ENCODE measurements at regions not wholly inside any gene's neighbourhood (a gene's known extent, or its start where the extent isn't known, plus 50 kb on each side); places are given as distances from the start of the nearest gene placed in this dataset.

DNA sequence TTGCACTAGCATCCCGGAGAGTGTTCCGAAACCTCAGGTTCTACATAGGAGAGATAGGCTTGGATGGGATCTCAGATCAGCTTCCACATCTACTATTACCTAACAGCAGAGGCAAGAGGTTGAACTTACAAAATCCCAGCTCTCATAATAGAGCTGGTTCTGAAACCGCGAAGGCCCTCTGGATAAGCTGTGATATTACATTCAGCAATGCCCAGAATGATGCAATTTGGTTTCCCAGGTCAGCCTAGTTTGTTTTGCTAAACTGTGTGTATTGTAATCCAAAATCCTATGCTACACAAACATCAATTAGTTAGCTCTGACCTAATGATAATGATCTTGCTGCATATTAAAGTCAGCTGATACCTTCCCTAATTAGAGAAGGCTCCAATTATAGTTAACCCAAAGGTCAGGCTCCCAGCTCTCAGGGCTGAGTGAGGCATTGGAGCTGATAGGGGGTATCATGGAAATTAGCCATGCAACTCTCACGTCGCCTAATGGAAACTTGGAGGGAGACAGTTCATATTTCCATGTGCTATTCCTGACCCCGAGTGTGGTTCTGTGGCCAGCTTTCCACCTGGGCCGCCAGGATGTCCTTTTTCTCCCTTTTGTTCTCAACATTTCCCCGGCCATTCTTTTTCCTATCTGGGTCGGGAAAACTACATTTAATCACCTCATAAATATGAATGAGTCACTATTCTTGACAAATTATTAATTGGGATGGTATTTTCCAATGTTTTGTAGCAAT lies 278.4 kb upstream of the IRX1 start:
- TF ChIP-seq POLR2AphosphoS5 (IDR thresholded peaks at IDR 0.05) (no peak), POLR2A (IDR thresholded peaks at IDR 0.05) (no peak)
- TF ChIP-seq, protein P1, sequence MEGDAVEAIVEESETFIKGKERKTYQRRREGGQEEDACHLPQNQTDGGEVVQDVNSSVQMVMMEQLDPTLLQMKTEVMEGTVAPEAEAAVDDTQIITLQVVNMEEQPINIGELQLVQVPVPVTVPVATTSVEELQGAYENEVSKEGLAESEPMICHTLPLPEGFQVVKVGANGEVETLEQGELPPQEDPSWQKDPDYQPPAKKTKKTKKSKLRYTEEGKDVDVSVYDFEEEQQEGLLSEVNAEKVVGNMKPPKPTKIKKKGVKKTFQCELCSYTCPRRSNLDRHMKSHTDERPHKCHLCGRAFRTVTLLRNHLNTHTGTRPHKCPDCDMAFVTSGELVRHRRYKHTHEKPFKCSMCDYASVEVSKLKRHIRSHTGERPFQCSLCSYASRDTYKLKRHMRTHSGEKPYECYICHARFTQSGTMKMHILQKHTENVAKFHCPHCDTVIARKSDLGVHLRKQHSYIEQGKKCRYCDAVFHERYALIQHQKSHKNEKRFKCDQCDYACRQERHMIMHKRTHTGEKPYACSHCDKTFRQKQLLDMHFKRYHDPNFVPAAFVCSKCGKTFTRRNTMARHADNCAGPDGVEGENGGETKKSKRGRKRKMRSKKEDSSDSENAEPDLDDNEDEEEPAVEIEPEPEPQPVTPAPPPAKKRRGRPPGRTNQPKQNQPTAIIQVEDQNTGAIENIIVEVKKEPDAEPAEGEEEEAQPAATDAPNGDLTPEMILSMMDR (IDR thresholded peaks at IDR 0.05) = no peak

Measured in breast epithelium (tissue), 3 donors.